ENCODE measurements at regions not wholly inside any gene's neighbourhood (a gene's known extent, or its start where the extent isn't known, plus 50 kb on each side); places are given as distances from the start of the nearest gene placed in this dataset.
A peak's percentile ranks its signal among the peaks of the same experiment; 100 is the strongest.

GRCh38 chr9:1274334-1274733 is 224.2 kb downstream of the DMRT2 start:
- DNase-seq (ENCODE audit: low read depth): no peak
- TF ChIP-seq CTCF (IDR thresholded peaks at IDR 0.05; ENCODE audit: insufficient read depth, low read length, severe bottlenecking): no peak
- FAIRE-seq: no peak
- H3K4me3 ChIP-seq (ENCODE audit: low read depth, low read length): no peak overlapping the region
- no peaks in the 10 kb centered on the region for H3K27me3 ChIP-seq (ENCODE audit: control insufficient read depth, insufficient read depth, low read length)
- H3K36me3 ChIP-seq (ENCODE audit: control insufficient read depth, insufficient read depth, low read length): no peaks in the 10 kb centered on the region

- H3K4me3 ChIP-seq (ENCODE audit: low read depth, low read length): no peak overlapping the region
- FAIRE-seq (no peak), DNase-seq (ENCODE audit: low read depth) (no peak)
- TF ChIP-seq CTCF (IDR thresholded peaks at IDR 0.05; ENCODE audit: insufficient read depth, low read length, severe bottlenecking): no peak
- H3K36me3 ChIP-seq (ENCODE audit: control insufficient read depth, insufficient read depth, low read length): no peaks in the 10 kb centered on the region
- peaks cover 4% of the 10 kb centered on the region for H3K27me3 ChIP-seq (ENCODE audit: control insufficient read depth, insufficient read depth, low read length)
Measured at GRCh38 chr9:1276474-1276873, 226.3 kb downstream of the DMRT2 start.

GRCh38 chr9:1284727-1285126 is 234.6 kb downstream of the DMRT2 start:
- FAIRE-seq (no peak), DNase-seq (ENCODE audit: low read depth) (no peak)

GRCh38 chr9:1285526-1285925 is 235.4 kb downstream of the DMRT2 start:
- DNase-seq (ENCODE audit: low read depth): no peak
- FAIRE-seq: peak; percentile 40
- Histone ChIP-seq H3K27me3 (ENCODE audit: control insufficient read depth, insufficient read depth, low read length) (no peaks in the 10 kb centered on the region), H3K36me3 (ENCODE audit: control insufficient read depth, insufficient read depth, low read length) (no peaks in the 10 kb centered on the region), H3K4me3 (ENCODE audit: low read depth, low read length) (no peak overlapping the region)
- TF ChIP-seq CTCF (IDR thresholded peaks at IDR 0.05; ENCODE audit: insufficient read depth, low read length, severe bottlenecking): no peak

More at GRCh38 chr9:1284727-1285126, 234.6 kb downstream of the DMRT2 start:
- H3K36me3 ChIP-seq (ENCODE audit: control insufficient read depth, insufficient read depth, low read length): no peaks in the 10 kb centered on the region
- no peak overlapping the region for H3K4me3 ChIP-seq (ENCODE audit: low read depth, low read length)
- no peak for TF ChIP-seq CTCF (IDR thresholded peaks at IDR 0.05; ENCODE audit: insufficient read depth, low read length, severe bottlenecking)
- peaks cover 4% of the 10 kb centered on the region for H3K27me3 ChIP-seq (ENCODE audit: control insufficient read depth, insufficient read depth, low read length)

GRCh38 chr9:1292384-1292783 is 242.2 kb downstream of the DMRT2 start:
- H3K4me3 ChIP-seq (ENCODE audit: low read depth, low read length): no peak overlapping the region
- TF ChIP-seq CTCF (IDR thresholded peaks at IDR 0.05; ENCODE audit: insufficient read depth, low read length, severe bottlenecking): no peak
- no peak for FAIRE-seq
- peaks cover 2% of the 10 kb centered on the region for H3K27me3 ChIP-seq (ENCODE audit: control insufficient read depth, insufficient read depth, low read length)
- no peaks in the 10 kb centered on the region for H3K36me3 ChIP-seq (ENCODE audit: control insufficient read depth, insufficient read depth, low read length)
- no peak for DNase-seq (ENCODE audit: low read depth)

- FAIRE-seq (no peak), DNase-seq (ENCODE audit: low read depth) (peak; percentile 33)
- no peaks in the 10 kb centered on the region for H3K36me3 ChIP-seq (ENCODE audit: control insufficient read depth, insufficient read depth, low read length)
- peaks cover 2% of the 10 kb centered on the region for H3K27me3 ChIP-seq (ENCODE audit: control insufficient read depth, insufficient read depth, low read length)
- TF ChIP-seq CTCF (IDR thresholded peaks at IDR 0.05; ENCODE audit: insufficient read depth, low read length, severe bottlenecking): no peak
- H3K4me3 ChIP-seq (ENCODE audit: low read depth, low read length): no peak overlapping the region
Measured at GRCh38 chr9:1294641-1295258, 244.6 kb downstream of the DMRT2 start.
